ENCODE measurements at regions not wholly inside any gene's neighbourhood (a gene's known extent, or its start where the extent isn't known, plus 50 kb on each side); places are given as distances from the start of the nearest gene placed in this dataset.

- H3K4me3 ChIP-seq (ENCODE audit: low read depth, low read length): no peak overlapping the region
- no peak for DNase-seq (ENCODE audit: low read depth)
- TF ChIP-seq, protein P1, sequence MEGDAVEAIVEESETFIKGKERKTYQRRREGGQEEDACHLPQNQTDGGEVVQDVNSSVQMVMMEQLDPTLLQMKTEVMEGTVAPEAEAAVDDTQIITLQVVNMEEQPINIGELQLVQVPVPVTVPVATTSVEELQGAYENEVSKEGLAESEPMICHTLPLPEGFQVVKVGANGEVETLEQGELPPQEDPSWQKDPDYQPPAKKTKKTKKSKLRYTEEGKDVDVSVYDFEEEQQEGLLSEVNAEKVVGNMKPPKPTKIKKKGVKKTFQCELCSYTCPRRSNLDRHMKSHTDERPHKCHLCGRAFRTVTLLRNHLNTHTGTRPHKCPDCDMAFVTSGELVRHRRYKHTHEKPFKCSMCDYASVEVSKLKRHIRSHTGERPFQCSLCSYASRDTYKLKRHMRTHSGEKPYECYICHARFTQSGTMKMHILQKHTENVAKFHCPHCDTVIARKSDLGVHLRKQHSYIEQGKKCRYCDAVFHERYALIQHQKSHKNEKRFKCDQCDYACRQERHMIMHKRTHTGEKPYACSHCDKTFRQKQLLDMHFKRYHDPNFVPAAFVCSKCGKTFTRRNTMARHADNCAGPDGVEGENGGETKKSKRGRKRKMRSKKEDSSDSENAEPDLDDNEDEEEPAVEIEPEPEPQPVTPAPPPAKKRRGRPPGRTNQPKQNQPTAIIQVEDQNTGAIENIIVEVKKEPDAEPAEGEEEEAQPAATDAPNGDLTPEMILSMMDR (IDR thresholded peaks at IDR 0.05; ENCODE audit: insufficient read depth, low read depth, low read length, missing control alignments): no peak
Observed at GRCh38 chr4:79645942-79646341, 237.9 kb upstream of the GK2 start.

GRCh38 chr4:79638735-79639134 lies 230.7 kb upstream of the GK2 start:
- H3K4me3 ChIP-seq (ENCODE audit: low read depth, low read length): no peak overlapping the region
- no peak for DNase-seq (ENCODE audit: low read depth)
- TF ChIP-seq, protein P1 (IDR thresholded peaks at IDR 0.05; ENCODE audit: insufficient read depth, low read depth, low read length, missing control alignments): no peak

DNA sequence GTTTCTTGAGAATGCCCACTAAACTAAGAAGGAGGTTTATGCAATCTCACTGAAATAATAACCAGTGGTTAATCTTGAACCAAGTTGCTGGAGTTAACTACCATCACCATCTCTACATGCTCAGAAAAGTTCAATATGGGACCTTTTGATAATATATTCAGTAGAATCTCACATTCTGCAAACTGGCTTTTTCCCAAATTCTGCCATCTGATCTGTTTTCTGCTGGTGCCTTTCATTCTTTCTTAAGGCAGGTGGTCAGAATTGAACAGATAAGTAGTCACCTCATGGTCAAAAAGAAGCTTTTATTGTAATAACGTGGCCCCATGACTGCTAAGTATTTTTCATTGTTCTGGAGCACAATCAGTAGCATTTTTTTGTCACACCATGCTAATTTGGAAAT lies 229.0 kb upstream of the GK2 start:
- DNase-seq (ENCODE audit: low read depth): no peak
- H3K4me3 ChIP-seq (ENCODE audit: low read depth, low read length): no peak overlapping the region
- TF ChIP-seq, protein P1 (IDR thresholded peaks at IDR 0.05; ENCODE audit: insufficient read depth, low read depth, low read length, missing control alignments): no peak

DNA sequence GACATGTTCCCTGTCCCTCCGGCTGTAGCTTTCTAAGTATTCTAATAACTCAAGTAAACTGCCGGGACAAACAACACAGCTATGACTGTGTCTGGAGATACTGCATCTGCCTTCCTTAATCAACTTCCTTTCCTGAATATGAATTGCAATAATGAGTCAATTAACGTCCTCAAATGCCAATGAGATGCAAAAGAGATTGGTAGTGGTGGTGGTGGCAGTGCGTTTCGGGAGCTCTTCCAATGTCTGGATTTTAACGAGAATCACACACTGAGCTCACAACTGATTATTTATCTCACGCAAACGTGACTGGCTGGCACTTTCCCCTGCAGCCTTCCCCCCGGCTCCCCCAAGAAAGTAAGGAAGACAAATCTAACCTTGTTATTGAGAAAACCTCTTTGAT lies 226.1 kb upstream of the GK2 start:
- TF ChIP-seq, protein P1 (IDR thresholded peaks at IDR 0.05; ENCODE audit: insufficient read depth, low read depth, low read length, missing control alignments): no peak
- no peak for DNase-seq (ENCODE audit: low read depth)
- H3K4me3 ChIP-seq (ENCODE audit: low read depth, low read length): no peak overlapping the region

DNA sequence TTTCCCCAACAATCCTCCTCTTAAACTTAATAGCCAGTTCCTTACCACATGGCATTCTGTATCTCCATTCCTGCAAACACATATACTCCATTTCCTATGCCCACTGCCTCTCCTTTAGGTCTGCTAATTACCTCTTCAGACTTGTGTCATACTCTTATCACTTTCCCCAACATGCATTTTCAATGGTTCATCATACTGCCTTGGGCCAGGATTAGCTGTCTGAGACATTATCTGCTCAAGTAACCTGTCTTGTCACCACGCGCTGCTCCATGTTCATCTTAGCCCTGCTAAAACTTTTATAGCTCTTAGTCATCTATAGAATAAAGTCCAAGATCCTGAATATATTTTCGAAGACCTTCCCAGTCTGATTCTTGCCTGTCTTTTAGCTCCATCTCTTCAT lies 224.1 kb upstream of the GK2 start:
- H3K4me3 ChIP-seq (ENCODE audit: low read depth, low read length): no peak overlapping the region
- TF ChIP-seq, protein P1 (IDR thresholded peaks at IDR 0.05; ENCODE audit: insufficient read depth, low read depth, low read length, missing control alignments): no peak
- DNase-seq (ENCODE audit: low read depth): no peak

DNA sequence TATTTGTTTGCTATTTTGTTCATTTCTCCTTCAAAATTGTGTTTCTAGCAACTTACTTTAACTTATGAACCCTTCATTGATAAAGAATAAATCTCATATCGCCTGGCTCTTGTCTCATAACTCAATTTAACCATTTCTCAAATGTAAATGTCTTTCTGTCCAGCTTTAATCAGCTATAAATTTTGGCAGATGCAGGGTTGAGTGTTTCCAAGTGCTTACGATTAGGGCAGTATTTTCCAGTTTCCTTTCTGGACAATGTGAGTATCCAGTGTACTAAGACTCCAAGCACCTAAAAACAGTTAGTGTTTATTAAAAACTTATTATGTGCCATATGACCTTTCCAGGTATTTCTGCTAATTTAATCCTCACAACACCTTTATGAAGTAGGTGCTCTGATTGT lies 218.6 kb upstream of the GK2 start:
- H3K4me3 ChIP-seq (ENCODE audit: low read depth, low read length): no peak overlapping the region
- no peak for DNase-seq (ENCODE audit: low read depth)
- TF ChIP-seq, protein P1 (IDR thresholded peaks at IDR 0.05; ENCODE audit: insufficient read depth, low read depth, low read length, missing control alignments): no peak

DNA sequence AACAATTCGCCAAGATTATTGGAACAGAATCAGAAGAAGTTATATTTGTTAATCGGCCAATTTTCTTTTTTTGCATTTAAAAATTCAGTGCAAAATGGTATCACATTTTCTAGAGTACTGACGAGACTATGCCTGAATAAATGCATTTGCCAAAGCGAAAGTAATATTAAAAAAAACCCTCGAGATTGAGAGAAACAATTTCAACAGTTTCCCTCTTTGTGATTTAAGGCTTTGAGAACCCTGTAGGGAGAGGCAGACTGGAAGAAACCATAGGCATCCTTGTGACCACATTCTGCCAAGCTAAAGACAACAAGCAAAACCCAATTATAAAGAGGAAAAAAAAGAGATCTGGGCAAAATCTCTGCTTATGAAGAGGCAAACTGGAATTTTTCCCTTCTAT lies 218.1 kb upstream of the GK2 start:
- TF ChIP-seq, protein P1 (IDR thresholded peaks at IDR 0.05; ENCODE audit: insufficient read depth, low read depth, low read length, missing control alignments): no peak
- DNase-seq (ENCODE audit: low read depth): no peak
- no peak overlapping the region; the same call in 1 of the 2 replicates for H3K4me3 ChIP-seq (ENCODE audit: low read depth, low read length)
